ENCODE measurements at regions not wholly inside any gene's neighbourhood (a gene's known extent, or its start where the extent isn't known, plus 50 kb on each side); places are given as distances from the start of the nearest gene placed in this dataset.

GRCh38 chr9:129481810-129482511, 138.9 kb downstream of the C9orf50 start (continued):
- TF ChIP-seq ZBTB48 (tag by site-specific recombination; IDR thresholded peaks at IDR 0.05) (no peak), ZBTB10 (tag by site-specific recombination; IDR thresholded peaks at IDR 0.05) (no peak), ZNF211 (tag by site-specific recombination; IDR thresholded peaks at IDR 0.05; ENCODE audit: low read depth) (no peak), PRDM6 (tag by site-specific recombination; IDR thresholded peaks at IDR 0.05) (no peak), PRDM4 (tag by site-specific recombination; IDR thresholded peaks at IDR 0.05) (no peak), TSHZ1 (tag by site-specific recombination; IDR thresholded peaks at IDR 0.05; ENCODE audit: borderline replicate concordance) (no peak), FEZF1 (tag by site-specific recombination; IDR thresholded peaks at IDR 0.05) (no peak), YY1 (tag by site-specific recombination; IDR thresholded peaks at IDR 0.05) (no peak), ZNF768 (tag by site-specific recombination; IDR thresholded peaks at IDR 0.05) (0 out of 2 replicates have a peak, but pooled peaks have one; percentile 49), ZNF585B (tag by site-specific recombination; IDR thresholded peaks at IDR 0.05) (no peak), ZNF214 (tag by site-specific recombination; IDR thresholded peaks at IDR 0.05; ENCODE audit: borderline replicate concordance) (no peak), ZNF514 (tag by site-specific recombination; IDR thresholded peaks at IDR 0.05) (no peak), ZNF239 (tag by site-specific recombination; IDR thresholded peaks at IDR 0.05) (no peak), ZNF311 (tag by site-specific recombination; IDR thresholded peaks at IDR 0.05; ENCODE audit: borderline replicate concordance) (no peak), SP3 (tag by site-specific recombination; IDR thresholded peaks at IDR 0.05) (no peak), ZNF48 (tag by site-specific recombination; IDR thresholded peaks at IDR 0.05) (no peak), ZSCAN5A (tag by site-specific recombination; IDR thresholded peaks at IDR 0.05) (no peak), GLI2 (tag by site-specific recombination; IDR thresholded peaks at IDR 0.05; ENCODE audit: borderline replicate concordance, low read depth) (no peak), IKZF3 (tag by site-specific recombination; IDR thresholded peaks at IDR 0.05) (peak; percentile 41; the same call in 1 of the 2 replicates), SETDB1 (IDR thresholded peaks at IDR 0.05; ENCODE audit: insufficient read length, low read length) (no peak), ZNF140 (tag by site-specific recombination; IDR thresholded peaks at IDR 0.05) (no peak), ZFHX2 (tag by site-specific recombination; conservative IDR thresholded peaks at IDR 0.05) (peak; percentile 25; the same call in 1 of the 2 replicates)
